Liver (tissue), 3 donors: ENCODE measurements at regions not wholly inside any gene's neighbourhood (a gene's known extent, or its start where the extent isn't known, plus 50 kb on each side); places are given as distances from the start of the nearest gene placed in this dataset.

ENCODE experiments used
- CTCF ChIP-seq: fragments of 150-350 bp; IDR thresholded peaks from 2 replicates; pipeline ENCODE4 v1.5.1; 2017; ENCODE audit warnings: improper control_type of control experiment, low read depth, low read length; ENCODE audit not compliant: missing input control
- FOXA2 ChIP-seq: IDR thresholded peaks from 2 replicates; pipeline ENCODE4 v1.6.1; 2016; ENCODE audit warnings: antibody characterized with exemption
- GABPA ChIP-seq, 2 donors: IDR thresholded peaks in 1 of 2; conservative IDR thresholded peaks in 1 of 2; 2 replicates each; pipeline ENCODE4 v1.6.1; 2016; ENCODE audit warnings: antibody characterized with exemption in 2 of 2, mild to moderate bottlenecking in 1 of 2, moderate library complexity in 1 of 2
- NR2F2 ChIP-seq: IDR thresholded peaks from 2 replicates; pipeline ENCODE4 v1.6.1; 2016; ENCODE audit warnings: antibody characterized with exemption
- RAD21 ChIP-seq, 2 donors: IDR thresholded peaks; 2 replicates each; pipeline ENCODE4 v1.6.1; 2016; ENCODE audit warnings: antibody characterized with exemption in 2 of 2, mild to moderate bottlenecking in 2 of 2
- RXRA ChIP-seq, 2 donors: IDR thresholded peaks; 2 replicates each; pipeline ENCODE4 v1.6.1; 2017 to 2018; ENCODE audit warnings: antibody characterized with exemption in 2 of 2, mild to moderate bottlenecking in 1 of 2
- TAF1 ChIP-seq: conservative IDR thresholded peaks from 2 replicates; pipeline ENCODE4 v1.6.1; 2016; ENCODE audit warnings: antibody characterized with exemption, mild to moderate bottlenecking
- YY1 ChIP-seq: IDR thresholded peaks from 2 replicates; pipeline ENCODE4 v1.6.1; 2016; ENCODE audit warnings: antibody characterized with exemption, mild to moderate bottlenecking
- TF ChIP-seq, protein P1 (sequence below): IDR thresholded peaks from 2 replicates; pipeline ENCODE4 v1.6.1; 2016; ENCODE audit warnings: antibody characterized with exemption, mild to moderate bottlenecking
- donor health status: healthy.
- donor health status: healthy.

DNA sequence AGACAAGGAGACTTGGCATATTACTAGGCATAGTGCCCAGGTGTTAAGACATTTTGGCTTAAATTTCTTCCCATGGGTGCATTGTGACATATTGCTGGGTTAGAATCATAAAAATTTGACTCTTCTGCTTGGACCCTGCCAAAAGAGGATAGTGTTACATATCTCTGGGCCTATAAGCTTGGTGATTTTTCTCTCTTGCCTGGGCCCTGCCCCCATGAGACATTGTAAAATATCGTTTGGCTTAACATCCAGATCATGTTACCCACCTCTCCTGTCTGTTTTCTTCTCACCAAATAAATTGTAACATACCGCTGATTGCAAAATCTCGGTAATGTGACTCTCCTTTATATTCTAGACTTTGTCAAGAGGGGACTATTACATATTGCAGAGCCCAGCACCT lies 836.4 kb upstream of the TSPY4 start:
- TF ChIP-seq, protein P1, sequence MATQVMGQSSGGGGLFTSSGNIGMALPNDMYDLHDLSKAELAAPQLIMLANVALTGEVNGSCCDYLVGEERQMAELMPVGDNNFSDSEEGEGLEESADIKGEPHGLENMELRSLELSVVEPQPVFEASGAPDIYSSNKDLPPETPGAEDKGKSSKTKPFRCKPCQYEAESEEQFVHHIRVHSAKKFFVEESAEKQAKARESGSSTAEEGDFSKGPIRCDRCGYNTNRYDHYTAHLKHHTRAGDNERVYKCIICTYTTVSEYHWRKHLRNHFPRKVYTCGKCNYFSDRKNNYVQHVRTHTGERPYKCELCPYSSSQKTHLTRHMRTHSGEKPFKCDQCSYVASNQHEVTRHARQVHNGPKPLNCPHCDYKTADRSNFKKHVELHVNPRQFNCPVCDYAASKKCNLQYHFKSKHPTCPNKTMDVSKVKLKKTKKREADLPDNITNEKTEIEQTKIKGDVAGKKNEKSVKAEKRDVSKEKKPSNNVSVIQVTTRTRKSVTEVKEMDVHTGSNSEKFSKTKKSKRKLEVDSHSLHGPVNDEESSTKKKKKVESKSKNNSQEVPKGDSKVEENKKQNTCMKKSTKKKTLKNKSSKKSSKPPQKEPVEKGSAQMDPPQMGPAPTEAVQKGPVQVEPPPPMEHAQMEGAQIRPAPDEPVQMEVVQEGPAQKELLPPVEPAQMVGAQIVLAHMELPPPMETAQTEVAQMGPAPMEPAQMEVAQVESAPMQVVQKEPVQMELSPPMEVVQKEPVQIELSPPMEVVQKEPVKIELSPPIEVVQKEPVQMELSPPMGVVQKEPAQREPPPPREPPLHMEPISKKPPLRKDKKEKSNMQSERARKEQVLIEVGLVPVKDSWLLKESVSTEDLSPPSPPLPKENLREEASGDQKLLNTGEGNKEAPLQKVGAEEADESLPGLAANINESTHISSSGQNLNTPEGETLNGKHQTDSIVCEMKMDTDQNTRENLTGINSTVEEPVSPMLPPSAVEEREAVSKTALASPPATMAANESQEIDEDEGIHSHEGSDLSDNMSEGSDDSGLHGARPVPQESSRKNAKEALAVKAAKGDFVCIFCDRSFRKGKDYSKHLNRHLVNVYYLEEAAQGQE = no peak
- TF ChIP-seq CTCF = no peak
- no peak for TF ChIP-seq RAD21 (IDR thresholded peaks at IDR 0.05)
- no peak for TF ChIP-seq TAF1
- TF ChIP-seq GABPA (IDR thresholded peaks at IDR 0.05 in 1 of 2, conservative IDR thresholded peaks at IDR 0.05 in 1 of 2) = no peak
- no peak for TF ChIP-seq YY1
- no peak for TF ChIP-seq RXRA (IDR thresholded peaks at IDR 0.05)
- TF ChIP-seq FOXA2 = no peak
- TF ChIP-seq NR2F2 = no peak
